IPS DF 6.9 (cell line): ENCODE measurements at regions not wholly inside any gene's neighbourhood (a gene's known extent, or its start where the extent isn't known, plus 50 kb on each side); places are given as distances from the start of the nearest gene placed in this dataset.
"Not testable (repeated sequence)": the region's sequence is repeated elsewhere in the genome, so short reads cannot be mapped to it uniquely, and the experiment has no call there.

Experiments used
- DNase-seq: peaks from one replicate; pipeline ENCODE4 v3.0.0-alpha.2; 2013; ENCODE audit warnings: low read depth, low spot score
- H3K27ac ChIP-seq: one replicate; pipeline ENCODE4 v1.5.1; 2013; ENCODE audit warnings: low read length, control low read depth
- H3K27me3 ChIP-seq: 2 replicates; pipeline ENCODE4 v1.6.1; 2013; ENCODE audit warnings: mild to moderate bottlenecking, low read length; ENCODE audit not compliant: control insufficient read depth, insufficient read depth
- H3K36me3 ChIP-seq: 2 replicates; pipeline ENCODE4 v1.6.1; 2013; ENCODE audit warnings: low read length; ENCODE audit not compliant: control insufficient read depth, insufficient read depth
- H3K4me1 ChIP-seq: 2 replicates; pipeline ENCODE4 v1.6.1; 2013; ENCODE audit warnings: low read length; ENCODE audit not compliant: control insufficient read depth, insufficient read depth
- H3K4me3 ChIP-seq: 2 replicates; pipeline ENCODE4 v1.5.1; 2013; ENCODE audit warnings: mild to moderate bottlenecking, low read length
- H3K9me3 ChIP-seq: 2 replicates; pipeline ENCODE4 v1.6.1; 2013; ENCODE audit warnings: low read length, inconsistent platforms; ENCODE audit not compliant: control insufficient read depth, insufficient read depth
- WGBS: extraction: QIAGEN DNeasy Blood & Tissue Kit; methylation state at CpG from one replicate; pipeline ENCODE4 v1.1.7; 2013; ENCODE audit warnings: mixed read lengths, missing lambda C conversion rate; ENCODE audit not compliant: insufficient read length, insufficient coverage; 5-methylcytosine and 5-hydroxymethylcytosine counted together

- Histone ChIP-seq H3K4me3 (no peak overlapping the region), H3K36me3 (no peaks in the 10 kb centered on the region), H3K27me3 (no peaks in the 10 kb centered on the region), H3K4me1 (no peaks in the 10 kb centered on the region), H3K9me3 (no peaks in the 10 kb centered on the region), H3K27ac (no peak overlapping the region)
- no CpG with 5 or more reads among the region's 2 CpGs for WGBS
- no peak for DNase-seq
Measured at GRCh38 chr3:105974381-105974780, 105.6 kb upstream of the CBLB start.

- WGBS = no CpG with 5 or more reads among the region's 2 CpGs
- Histone ChIP-seq H3K36me3 (no peaks in the 10 kb centered on the region), H3K4me3 (no peak overlapping the region), H3K27me3 (no peaks in the 10 kb centered on the region), H3K27ac (no peak overlapping the region), H3K9me3 (no peaks in the 10 kb centered on the region), H3K4me1 (no peaks in the 10 kb centered on the region)
- no peak for DNase-seq
Measured at GRCh38 chr3:105976196-105976595, 107.4 kb upstream of the CBLB start.

GRCh38 chr3:105979961-105980360 lies 111.1 kb upstream of the CBLB start:
- H3K27ac ChIP-seq = no peak overlapping the region
- no peak for DNase-seq
- no CpG with 5 or more reads among the region's 3 CpGs for WGBS
- H3K4me3 ChIP-seq = no peak overlapping the region
- H3K27me3 ChIP-seq = no peaks in the 10 kb centered on the region
- H3K4me1 ChIP-seq = no peaks in the 10 kb centered on the region
- H3K36me3 ChIP-seq = no peaks in the 10 kb centered on the region
- no peaks in the 10 kb centered on the region for H3K9me3 ChIP-seq

GRCh38 chr3:105982207-105982606 lies 113.4 kb upstream of the CBLB start:
- H3K36me3 ChIP-seq = no peaks in the 10 kb centered on the region
- no peaks in the 10 kb centered on the region for H3K9me3 ChIP-seq
- H3K4me1 ChIP-seq = no peaks in the 10 kb centered on the region
- H3K27ac ChIP-seq = no peak overlapping the region
- no peaks in the 10 kb centered on the region for H3K27me3 ChIP-seq
- no peak overlapping the region for H3K4me3 ChIP-seq
- no CpG with 5 or more reads among the region's 1 CpG for WGBS
- no peak for DNase-seq

GRCh38 chr3:105984837-105985236 lies 116.0 kb upstream of the CBLB start:
- Histone ChIP-seq H3K27me3 (no peaks in the 10 kb centered on the region), H3K4me1 (no peaks in the 10 kb centered on the region), H3K9me3 (no peaks in the 10 kb centered on the region), H3K4me3 (no peak overlapping the region), H3K27ac (no peak overlapping the region), H3K36me3 (no peaks in the 10 kb centered on the region)
- 100% methylated on average over 1 of the region's 1 CpG for WGBS
- DNase-seq = no peak

- not testable (repeated sequence) for DNase-seq, H3K9me3 ChIP-seq, H3K4me1 ChIP-seq, H3K4me3 ChIP-seq, H3K27ac ChIP-seq, H3K27me3 ChIP-seq, H3K36me3 ChIP-seq
- WGBS = no CpG with 5 or more reads among the region's 2 CpGs
Measured at GRCh38 chr3:105986343-105986742, 117.5 kb upstream of the CBLB start.

- DNase-seq = no peak
- no peaks in the 10 kb centered on the region for H3K9me3 ChIP-seq
- no peak overlapping the region for H3K27ac ChIP-seq
- H3K4me3 ChIP-seq = no peak overlapping the region
- H3K4me1 ChIP-seq = no peaks in the 10 kb centered on the region
- 100% methylated on average over 2 of the region's 2 CpGs for WGBS
- H3K36me3 ChIP-seq = no peaks in the 10 kb centered on the region
- no peaks in the 10 kb centered on the region for H3K27me3 ChIP-seq
Measured at GRCh38 chr3:105987809-105988208, 119.0 kb upstream of the CBLB start.

GRCh38 chr3:105988540-105989212 lies 119.9 kb upstream of the CBLB start:
- H3K4me3 ChIP-seq = no peak overlapping the region
- no peaks in the 10 kb centered on the region for H3K9me3 ChIP-seq
- no peak overlapping the region for H3K27ac ChIP-seq
- no CpG with 5 or more reads among the region's 3 CpGs for WGBS
- H3K36me3 ChIP-seq = no peaks in the 10 kb centered on the region
- no peaks in the 10 kb centered on the region for H3K27me3 ChIP-seq
- no peak for DNase-seq
- no peaks in the 10 kb centered on the region for H3K4me1 ChIP-seq

GRCh38 chr3:105996781-105997180 lies 128.0 kb upstream of the CBLB start:
- no peak overlapping the region for H3K27ac ChIP-seq
- WGBS = no CpG with 5 or more reads among the region's 4 CpGs

GRCh38 chr3:105997466-105997799 lies 128.6 kb upstream of the CBLB start:
- Histone ChIP-seq H3K9me3 (no peaks in the 10 kb centered on the region), H3K36me3 (no peaks in the 10 kb centered on the region), H3K4me1 (no peaks in the 10 kb centered on the region), H3K27me3 (no peaks in the 10 kb centered on the region), H3K4me3 (no peak overlapping the region), H3K27ac (no peak overlapping the region)
- WGBS = no CpG with 5 or more reads among the region's 1 CpG
- no peak for DNase-seq

More at GRCh38 chr3:105996781-105997180, 128.0 kb upstream of the CBLB start:
- no peaks in the 10 kb centered on the region for H3K9me3 ChIP-seq
- no peaks in the 10 kb centered on the region for H3K36me3 ChIP-seq
- no peaks in the 10 kb centered on the region for H3K4me1 ChIP-seq
- no peak overlapping the region for H3K4me3 ChIP-seq
- DNase-seq = no peak
- H3K27me3 ChIP-seq = no peaks in the 10 kb centered on the region

GRCh38 chr3:105997800-105998526 lies 129.2 kb upstream of the CBLB start:
- no peak for DNase-seq
- H3K4me1 ChIP-seq = no peaks in the 10 kb centered on the region
- no peaks in the 10 kb centered on the region for H3K36me3 ChIP-seq
- no CpG with 5 or more reads among the region's 3 CpGs for WGBS
- H3K4me3 ChIP-seq = no peak overlapping the region
- H3K27me3 ChIP-seq = no peaks in the 10 kb centered on the region
- H3K27ac ChIP-seq = no peak overlapping the region
- no peaks in the 10 kb centered on the region for H3K9me3 ChIP-seq
